HEK293 (cell line): ENCODE measurements at regions not wholly inside any gene's neighbourhood (a gene's known extent, or its start where the extent isn't known, plus 50 kb on each side); places are given as distances from the start of the nearest gene placed in this dataset.
"Not testable (repeated sequence)": the region's sequence is repeated elsewhere in the genome, so short reads cannot be mapped to it uniquely, and the experiment has no call there.

Experiments
- CTCF ChIA-PET: fragments of 350-600 bp; formaldehyde crosslinking; extraction: SDS; loops from one replicate; lab custom pipeline; 2021; ENCODE audit warnings: antibody characterized with exemption; lab: Yijun Ruan, JAX
- POLR2A ChIA-PET: fragments of 300-600 bp; formaldehyde crosslinking; extraction: SDS; loops from one replicate; lab custom pipeline; 2020; ENCODE audit warnings: antibody characterized with exemption, inconsistent platforms; lab: Yijun Ruan, JAX
- H3K27ac ChIP-seq: fragments of 200-500 bp; sonication (Bioruptor generic); 2 replicates; pipeline ENCODE4 v1.5.1; 2014; ENCODE audit warnings: low read depth, low read length, control low read depth, inconsistent platforms; ENCODE audit errors: extremely low read depth
- H3K36me3 ChIP-seq, 2 experiments: fragments of 200-500 bp in 1 of 2; sonication (Bioruptor generic) in 1 of 2; 1 replicate in 1 of 2; 2 replicates in 1 of 2; pipeline ENCODE4 v1.5.1; 2014 to 2017; ENCODE audit warnings: inconsistent platforms in 2 of 2, low read length in 2 of 2; ENCODE audit not compliant: control insufficient read depth in 2 of 2, insufficient read depth in 1 of 2
- H3K4me1 ChIP-seq: fragments of 200-500 bp; sonication (Bioruptor generic); 2 replicates; pipeline ENCODE4 v1.5.1; 2014; ENCODE audit warnings: mild to moderate bottlenecking, low read length, inconsistent platforms; ENCODE audit not compliant: control insufficient read depth, insufficient read depth
- H3K4me3 ChIP-seq: 2 replicates; pipeline ENCODE4 v1.5.1; 2011; ENCODE audit warnings: low read depth, mild to moderate bottlenecking, control low read depth, low read length, moderate library complexity
- H3K9me3 ChIP-seq: fragments of 200-500 bp; sonication (Bioruptor generic); 2 replicates; pipeline ENCODE4 v1.5.1; 2014; ENCODE audit warnings: low read depth, low read length, inconsistent platforms; ENCODE audit not compliant: control insufficient read depth, insufficient read depth
- IKZF3 ChIP-seq: fragments of 450-650 bp; IDR thresholded peaks from 2 replicates; pipeline ENCODE4 v1.5.0; 2018; ENCODE audit warnings: missing biosample characterization, mild to moderate bottlenecking, missing genetic modification characterization, moderate library complexity
- RBAK ChIP-seq: fragments of 450-650 bp; formaldehyde crosslinking; IDR thresholded peaks from 2 replicates; pipeline ENCODE4 v1.5.1; 2016; ENCODE audit warnings: missing biosample characterization, missing genetic modification characterization
- SP2 ChIP-seq: fragments of 450-650 bp; formaldehyde crosslinking; IDR thresholded peaks from 2 replicates; pipeline ENCODE4 v1.5.1; 2016; ENCODE audit warnings: missing biosample characterization, missing genetic modification characterization
- ZIC2 ChIP-seq: fragments of 450-650 bp; formaldehyde crosslinking; IDR thresholded peaks from 2 replicates; pipeline ENCODE4 v1.5.1; 2016; ENCODE audit warnings: missing biosample characterization, missing genetic modification characterization
- ZNF274 ChIP-seq, 2 experiments: fragments of 200-500 bp in 1 of 2; fragments of 450-650 bp in 1 of 2; sonication (Bioruptor generic) in 1 of 2; formaldehyde crosslinking in 1 of 2; IDR thresholded peaks; 2 replicates each; pipeline versions ENCODE4 v1.5.1 to v1.6.1; 2014 to 2016; ENCODE audit warnings: borderline replicate concordance in 1 of 2, inconsistent platforms in 1 of 2, low read length in 1 of 2, missing biosample characterization in 1 of 2, missing genetic modification characterization in 1 of 2
- ZNF292 ChIP-seq: fragments of 450-650 bp; formaldehyde crosslinking; IDR thresholded peaks from 2 replicates; pipeline ENCODE4 v1.5.1; 2016; ENCODE audit warnings: low read depth, missing biosample characterization, missing genetic modification characterization, borderline replicate concordance
- ZNF350 ChIP-seq: fragments of 450-650 bp; formaldehyde crosslinking; IDR thresholded peaks from 2 replicates; pipeline ENCODE4 v1.5.0; 2017; ENCODE audit warnings: missing biosample characterization, mild to moderate bottlenecking, missing genetic modification characterization
- ZNF404 ChIP-seq: fragments of 450-650 bp; formaldehyde crosslinking; IDR thresholded peaks from 2 replicates; pipeline ENCODE4 v1.5.1; 2017; ENCODE audit warnings: missing biosample characterization, missing genetic modification characterization
- ZNF558 ChIP-seq: fragments of 450-650 bp; formaldehyde crosslinking; IDR thresholded peaks from 2 replicates; pipeline ENCODE4 v1.5.1; 2016; ENCODE audit warnings: missing biosample characterization, missing genetic modification characterization
- ZNF600 ChIP-seq: fragments of 450-650 bp; formaldehyde crosslinking; IDR thresholded peaks from 2 replicates; pipeline ENCODE4 v1.5.1; 2016; ENCODE audit warnings: missing biosample characterization, missing genetic modification characterization
- ZNF777 ChIP-seq: fragments of 450-650 bp; formaldehyde crosslinking; IDR thresholded peaks from 2 replicates; pipeline ENCODE4 v1.5.1; 2017; ENCODE audit warnings: missing biosample characterization, missing genetic modification characterization, borderline replicate concordance
- ZSCAN30 ChIP-seq: fragments of 450-650 bp; IDR thresholded peaks from 2 replicates; pipeline ENCODE4 v1.5.1; 2018; ENCODE audit warnings: missing biosample characterization, mild to moderate bottlenecking, missing genetic modification characterization, moderate library complexity
- TF ChIP-seq, protein P1 (sequence below): fragments of 450-650 bp; formaldehyde crosslinking; IDR thresholded peaks from 2 replicates; pipeline ENCODE4 v1.5.1; 2016; ENCODE audit warnings: missing biosample characterization, missing genetic modification characterization
- TF ChIP-seq, protein P2 (sequence below): fragments of 450-650 bp; formaldehyde crosslinking; IDR thresholded peaks from 2 replicates; pipeline ENCODE4 v1.5.1; 2016; ENCODE audit warnings: missing biosample characterization, missing genetic modification characterization
- TF ChIP-seq, protein P3 (sequence below): fragments of 450-650 bp; formaldehyde crosslinking; IDR thresholded peaks from 2 replicates; pipeline ENCODE4 v1.5.1; 2016; ENCODE audit warnings: missing biosample characterization, missing genetic modification characterization
- TF ChIP-seq, protein P4 (sequence below): fragments of 450-650 bp; formaldehyde crosslinking; IDR thresholded peaks from 2 replicates; pipeline ENCODE4 v1.5.1; 2016; ENCODE audit warnings: missing biosample characterization, missing genetic modification characterization

DNA sequence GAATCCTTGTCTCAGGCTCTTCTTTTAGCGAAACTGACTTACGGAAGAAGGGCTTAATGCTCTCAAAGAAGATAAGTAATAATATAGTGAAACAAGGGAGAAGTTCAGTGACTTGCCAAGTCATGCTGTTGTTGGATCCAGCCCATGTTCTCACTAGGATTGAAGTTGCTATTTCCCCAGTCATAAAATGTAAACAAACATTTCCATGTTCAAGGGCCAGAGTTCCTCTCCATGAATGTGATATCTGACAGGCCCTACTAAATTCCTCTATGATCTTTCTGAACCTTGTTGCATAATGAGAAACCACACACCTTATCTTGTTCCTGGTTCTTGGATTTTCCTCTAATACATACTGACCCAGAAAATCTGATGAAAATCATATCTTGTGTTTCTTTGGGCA lies 876.5 kb upstream of the B3GALT2 start:
- no peaks in the 10 kb centered on the region for H3K4me1 ChIP-seq
- no peak overlapping the region for H3K4me3 ChIP-seq
- no peak overlapping the region for H3K27ac ChIP-seq
- H3K36me3 ChIP-seq: no peaks in the 10 kb centered on the region
- POLR2A ChIA-PET: no interaction called here
- TF ChIP-seq ZNF350 (tag by site-specific recombination) (no peak), ZNF600 (tag by site-specific recombination) (no peak)
- H3K9me3 ChIP-seq: no peaks in the 10 kb centered on the region
- CTCF ChIA-PET: no interaction called here

DNA sequence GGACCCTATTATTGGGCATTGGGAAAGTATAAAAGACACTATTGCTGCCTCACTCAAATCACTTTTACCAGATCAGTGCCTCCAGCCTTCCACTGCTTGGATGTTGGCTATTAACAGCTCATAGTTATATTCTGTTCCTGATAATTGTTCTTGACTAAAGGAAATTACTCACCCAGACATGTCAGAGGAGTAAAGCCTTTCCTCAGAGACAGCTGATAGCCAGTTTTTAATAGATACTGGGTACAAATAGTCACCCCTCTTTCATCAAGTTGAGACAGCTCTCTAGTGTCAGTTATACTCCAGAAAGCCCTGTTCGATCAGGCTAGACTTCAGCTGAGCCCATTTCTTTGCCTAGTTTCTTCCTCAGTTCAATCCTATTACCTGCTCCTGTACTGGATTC lies 876.1 kb upstream of the B3GALT2 start:
- Histone ChIP-seq H3K4me3 (no peak overlapping the region), H3K9me3 (no peaks in the 10 kb centered on the region), H3K4me1 (no peaks in the 10 kb centered on the region), H3K36me3 (no peaks in the 10 kb centered on the region), H3K27ac (no peak overlapping the region)
- TF ChIP-seq ZNF777 (tag by site-specific recombination): no peak
- no peak for TF ChIP-seq ZIC2 (tag by site-specific recombination)
- ChIA-PET POLR2A (no interaction called here), CTCF (no interaction called here)

DNA sequence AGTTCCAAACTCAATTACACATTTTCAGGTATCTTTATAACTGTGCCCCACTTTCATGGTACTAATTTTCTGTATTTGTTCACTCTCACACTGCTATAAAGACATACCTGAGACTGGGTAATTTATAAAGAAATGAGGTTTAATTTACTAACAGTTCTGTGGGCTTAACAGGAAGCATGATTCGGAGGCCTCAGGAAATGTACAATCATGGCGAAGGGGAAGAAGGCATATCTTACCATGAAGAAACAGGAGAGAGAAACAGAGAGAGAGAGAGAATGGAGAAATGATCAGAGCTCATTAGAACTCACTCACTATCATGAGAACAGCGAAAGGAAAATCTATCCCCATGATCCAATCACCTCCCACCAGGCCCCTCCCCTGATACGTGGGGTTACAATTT lies 874.1 kb upstream of the B3GALT2 start:
- Histone ChIP-seq H3K36me3 (no peaks in the 10 kb centered on the region), H3K4me1 (no peaks in the 10 kb centered on the region), H3K27ac (no peak overlapping the region), H3K4me3 (no peak overlapping the region), H3K9me3 (no peaks in the 10 kb centered on the region)
- ChIA-PET POLR2A (no interaction called here), CTCF (no interaction called here)
- TF ChIP-seq RBAK (tag by site-specific recombination): no peak
- TF ChIP-seq, protein P1, sequence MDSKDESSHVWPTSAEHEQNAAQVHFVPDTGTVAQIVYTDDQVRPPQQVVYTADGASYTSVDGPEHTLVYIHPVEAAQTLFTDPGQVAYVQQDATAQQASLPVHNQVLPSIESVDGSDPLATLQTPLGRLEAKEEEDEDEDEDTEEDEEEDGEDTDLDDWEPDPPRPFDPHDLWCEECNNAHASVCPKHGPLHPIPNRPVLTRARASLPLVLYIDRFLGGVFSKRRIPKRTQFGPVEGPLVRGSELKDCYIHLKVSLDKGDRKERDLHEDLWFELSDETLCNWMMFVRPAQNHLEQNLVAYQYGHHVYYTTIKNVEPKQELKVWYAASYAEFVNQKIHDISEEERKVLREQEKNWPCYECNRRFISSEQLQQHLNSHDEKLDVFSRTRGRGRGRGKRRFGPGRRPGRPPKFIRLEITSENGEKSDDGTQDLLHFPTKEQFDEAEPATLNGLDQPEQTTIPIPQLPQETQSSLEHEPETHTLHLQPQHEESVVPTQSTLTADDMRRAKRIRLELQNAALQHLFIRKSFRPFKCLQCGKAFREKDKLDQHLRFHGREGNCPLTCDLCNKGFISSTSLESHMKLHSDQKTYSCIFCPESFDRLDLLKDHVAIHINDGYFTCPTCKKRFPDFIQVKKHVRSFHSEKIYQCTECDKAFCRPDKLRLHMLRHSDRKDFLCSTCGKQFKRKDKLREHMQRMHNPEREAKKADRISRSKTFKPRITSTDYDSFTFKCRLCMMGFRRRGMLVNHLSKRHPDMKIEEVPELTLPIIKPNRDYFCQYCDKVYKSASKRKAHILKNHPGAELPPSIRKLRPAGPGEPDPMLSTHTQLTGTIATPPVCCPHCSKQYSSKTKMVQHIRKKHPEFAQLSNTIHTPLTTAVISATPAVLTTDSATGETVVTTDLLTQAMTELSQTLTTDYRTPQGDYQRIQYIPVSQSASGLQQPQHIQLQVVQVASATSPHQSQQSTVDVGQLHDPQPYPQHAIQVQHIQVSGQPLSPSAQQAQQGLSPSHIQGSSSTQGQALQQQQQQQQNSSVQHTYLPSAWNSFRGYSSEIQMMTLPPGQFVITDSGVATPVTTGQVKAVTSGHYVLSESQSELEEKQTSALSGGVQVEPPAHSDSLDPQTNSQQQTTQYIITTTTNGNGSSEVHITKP (tag by site-specific recombination): no peak
- TF ChIP-seq, protein P2, sequence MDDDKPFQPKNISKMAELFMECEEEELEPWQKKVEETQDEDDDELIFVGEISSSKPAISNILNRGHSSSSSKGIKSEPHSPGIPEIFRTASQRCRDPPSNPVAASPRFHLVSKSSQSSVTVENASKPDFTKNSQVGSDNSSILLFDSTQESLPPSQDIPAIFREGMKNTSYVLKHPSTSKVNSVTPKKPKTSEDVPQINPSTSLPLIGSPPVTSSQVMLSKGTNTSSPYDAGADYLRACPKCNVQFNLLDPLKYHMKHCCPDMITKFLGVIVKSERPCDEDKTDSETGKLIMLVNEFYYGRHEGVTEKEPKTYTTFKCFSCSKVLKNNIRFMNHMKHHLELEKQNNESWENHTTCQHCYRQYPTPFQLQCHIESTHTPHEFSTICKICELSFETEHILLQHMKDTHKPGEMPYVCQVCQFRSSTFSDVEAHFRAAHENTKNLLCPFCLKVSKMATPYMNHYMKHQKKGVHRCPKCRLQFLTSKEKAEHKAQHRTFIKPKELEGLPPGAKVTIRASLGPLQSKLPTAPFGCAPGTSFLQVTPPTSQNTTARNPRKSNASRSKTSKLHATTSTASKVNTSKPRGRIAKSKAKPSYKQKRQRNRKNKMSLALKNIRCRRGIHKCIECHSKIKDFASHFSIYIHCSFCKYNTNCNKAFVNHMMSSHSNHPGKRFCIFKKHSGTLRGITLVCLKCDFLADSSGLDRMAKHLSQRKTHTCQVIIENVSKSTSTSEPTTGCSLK (tag by site-specific recombination): no peak
- TF ChIP-seq IKZF3 (tag by site-specific recombination): no peak
- TF ChIP-seq ZNF558 (tag by site-specific recombination): no peak
- no peak for TF ChIP-seq ZNF292 (tag by site-specific recombination)
- TF ChIP-seq ZNF777 (tag by site-specific recombination): no peak
- TF ChIP-seq ZSCAN30: no peak
- TF ChIP-seq SP2 (tag by site-specific recombination): no peak
- no peak for TF ChIP-seq ZNF404 (tag by site-specific recombination)
- TF ChIP-seq ZNF274 (IDR thresholded peaks at IDR 0.05; ENCODE audit: low read length): no peak
- TF ChIP-seq ZNF274 (tag by site-specific recombination; IDR thresholded peaks at IDR 0.05; ENCODE audit: borderline replicate concordance): no peak
- TF ChIP-seq, protein P3, sequence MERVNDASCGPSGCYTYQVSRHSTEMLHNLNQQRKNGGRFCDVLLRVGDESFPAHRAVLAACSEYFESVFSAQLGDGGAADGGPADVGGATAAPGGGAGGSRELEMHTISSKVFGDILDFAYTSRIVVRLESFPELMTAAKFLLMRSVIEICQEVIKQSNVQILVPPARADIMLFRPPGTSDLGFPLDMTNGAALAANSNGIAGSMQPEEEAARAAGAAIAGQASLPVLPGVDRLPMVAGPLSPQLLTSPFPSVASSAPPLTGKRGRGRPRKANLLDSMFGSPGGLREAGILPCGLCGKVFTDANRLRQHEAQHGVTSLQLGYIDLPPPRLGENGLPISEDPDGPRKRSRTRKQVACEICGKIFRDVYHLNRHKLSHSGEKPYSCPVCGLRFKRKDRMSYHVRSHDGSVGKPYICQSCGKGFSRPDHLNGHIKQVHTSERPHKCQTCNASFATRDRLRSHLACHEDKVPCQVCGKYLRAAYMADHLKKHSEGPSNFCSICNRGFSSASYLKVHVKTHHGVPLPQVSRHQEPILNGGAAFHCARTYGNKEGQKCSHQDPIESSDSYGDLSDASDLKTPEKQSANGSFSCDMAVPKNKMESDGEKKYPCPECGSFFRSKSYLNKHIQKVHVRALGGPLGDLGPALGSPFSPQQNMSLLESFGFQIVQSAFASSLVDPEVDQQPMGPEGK (tag by site-specific recombination): no peak
- TF ChIP-seq, protein P4, sequence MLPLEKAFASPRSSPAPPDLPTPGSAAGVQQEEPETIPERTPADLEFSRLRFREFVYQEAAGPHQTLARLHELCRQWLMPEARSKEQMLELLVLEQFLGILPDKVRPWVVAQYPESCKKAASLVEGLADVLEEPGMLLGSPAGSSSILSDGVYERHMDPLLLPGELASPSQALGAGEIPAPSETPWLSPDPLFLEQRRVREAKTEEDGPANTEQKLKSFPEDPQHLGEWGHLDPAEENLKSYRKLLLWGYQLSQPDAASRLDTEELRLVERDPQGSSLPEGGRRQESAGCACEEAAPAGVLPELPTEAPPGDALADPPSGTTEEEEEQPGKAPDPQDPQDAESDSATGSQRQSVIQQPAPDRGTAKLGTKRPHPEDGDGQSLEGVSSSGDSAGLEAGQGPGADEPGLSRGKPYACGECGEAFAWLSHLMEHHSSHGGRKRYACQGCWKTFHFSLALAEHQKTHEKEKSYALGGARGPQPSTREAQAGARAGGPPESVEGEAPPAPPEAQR (tag by site-specific recombination): no peak

DNA sequence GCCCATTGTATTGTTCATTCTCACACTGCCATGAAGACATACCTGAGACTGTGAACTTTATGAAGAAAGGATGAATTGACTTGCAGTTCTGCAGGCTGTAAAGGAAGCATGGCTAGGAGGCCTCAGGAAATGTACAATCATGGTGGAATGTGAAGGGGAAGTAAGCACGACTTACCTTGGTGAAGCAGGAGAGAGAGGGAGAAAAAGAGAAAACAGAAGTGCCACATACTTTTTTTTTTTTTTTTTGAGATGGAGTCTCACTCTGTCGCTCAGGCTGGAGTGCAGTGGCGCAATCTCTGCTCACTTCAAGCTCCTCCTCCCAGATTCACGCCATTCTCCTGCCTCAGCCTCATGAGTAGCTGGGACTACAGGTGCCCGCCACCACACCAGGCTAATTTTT lies 871.9 kb upstream of the B3GALT2 start:
- H3K27ac ChIP-seq, CTCF ChIA-PET, H3K4me1 ChIP-seq: not testable (repeated sequence)

More for the DNA sequence above, 871.9 kb upstream of the B3GALT2 start:
- H3K4me3 ChIP-seq, H3K36me3 ChIP-seq, H3K9me3 ChIP-seq, POLR2A ChIA-PET: not testable (repeated sequence)
